ENCODE measurements at regions not wholly inside any gene's neighbourhood (a gene's known extent, or its start where the extent isn't known, plus 50 kb on each side); places are given as distances from the start of the nearest gene placed in this dataset.

DNA sequence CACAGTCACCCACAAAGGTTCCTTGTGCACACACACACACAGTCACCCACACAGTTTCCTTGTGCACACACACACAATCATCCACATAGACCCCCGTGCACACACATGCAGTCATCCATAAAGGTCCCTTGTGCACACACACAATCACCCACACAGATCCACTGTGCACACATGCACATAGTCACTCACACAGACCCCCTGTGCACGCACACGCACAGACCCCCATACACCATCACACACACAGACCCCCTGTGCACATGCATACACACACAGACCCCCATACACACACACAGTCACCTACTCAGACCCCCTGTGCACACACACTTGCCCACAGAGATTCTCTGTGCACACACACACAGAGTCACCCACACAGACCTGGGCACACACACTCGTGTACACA is 107.1 kb downstream of the HSPH1 start:
- Histone ChIP-seq H3K36me3 (ENCODE audit: control insufficient read depth in 4 of 4, insufficient read depth in 4 of 4, low read length in 3 of 4) (no peaks in the 10 kb centered on the region), H3K27ac (ENCODE audit: insufficient read depth in 1 of 2, low read depth in 1 of 2, low read length in 2 of 2, poor library complexity in 1 of 2, severe bottlenecking in 2 of 2) (no peak overlapping the region), H3K4me3 (ENCODE audit: control insufficient read depth in 1 of 7, extremely low read depth in 1 of 7, insufficient read depth in 4 of 7, low read depth in 2 of 7, low read length in 6 of 7) (no peak overlapping the region), H3K4me1 (ENCODE audit: control extremely low read depth in 1 of 4, control insufficient read depth in 4 of 4, insufficient read depth in 4 of 4, low read length in 3 of 4) (no peaks in the 10 kb centered on the region), H3K9me3 (ENCODE audit: control extremely low read depth in 1 of 5, control insufficient read depth in 4 of 5, insufficient read depth in 2 of 5, low read depth in 1 of 5, low read length in 4 of 5) (no peaks in the 10 kb centered on the region), H3K27me3 (replicated peaks in 2 of 5; ENCODE audit: control insufficient read depth in 4 of 5, insufficient read depth in 5 of 5, low read length in 4 of 5) (peaks cover 0 to 55% (median 21%) of the 10 kb centered on the region in 5 experiments)
- POLR2A ChIA-PET = no interaction called here
- DNase-seq = no peak
- 100% methylated on average over 2 of the region's 4 CpGs for whole genome bisulfite sequencing (ENCODE audit: insufficient coverage)
- CTCF ChIA-PET = no interaction called here

DNA sequence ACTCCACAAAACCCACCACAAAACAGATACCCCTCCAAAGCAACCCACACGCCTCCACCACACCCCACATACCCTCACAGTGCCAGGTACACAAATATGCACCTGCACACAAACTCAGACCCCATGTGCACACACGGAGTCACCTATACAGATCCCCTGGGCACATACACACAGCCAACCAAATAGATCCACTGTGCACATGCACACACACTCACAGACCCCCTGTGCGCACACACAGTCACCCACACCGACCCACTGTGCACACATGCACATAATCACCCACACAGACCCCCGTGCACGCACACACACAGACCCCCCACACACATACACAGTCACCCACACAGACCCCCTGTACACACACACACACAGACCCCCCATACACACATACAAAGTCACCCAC is 107.8 kb downstream of the HSPH1 start:
- WGBS (ENCODE audit: insufficient coverage) = 79% methylated on average over 2 of the region's 6 CpGs
- ChIA-PET POLR2A (no interaction called here), CTCF (no interaction called here)
- H3K27me3 ChIP-seq (replicated peaks in 2 of 5; ENCODE audit: control insufficient read depth in 4 of 5, insufficient read depth in 5 of 5, low read length in 4 of 5) = peaks cover 0 to 58% (median 24%) of the 10 kb centered on the region in 5 experiments
- DNase-seq = no peak
- H3K4me3 ChIP-seq (ENCODE audit: control insufficient read depth in 1 of 7, extremely low read depth in 1 of 7, insufficient read depth in 4 of 7, low read depth in 2 of 7, low read length in 6 of 7) = no peak overlapping the region
- no peak overlapping the region for H3K27ac ChIP-seq (ENCODE audit: insufficient read depth in 1 of 2, low read depth in 1 of 2, low read length in 2 of 2, poor library complexity in 1 of 2, severe bottlenecking in 2 of 2)
- H3K4me1 ChIP-seq (ENCODE audit: control extremely low read depth in 1 of 4, control insufficient read depth in 4 of 4, insufficient read depth in 4 of 4, low read length in 3 of 4) = no peaks in the 10 kb centered on the region
- no peaks in the 10 kb centered on the region for H3K36me3 ChIP-seq (ENCODE audit: control insufficient read depth in 4 of 4, insufficient read depth in 4 of 4, low read length in 3 of 4)
- no peaks in the 10 kb centered on the region for H3K9me3 ChIP-seq (ENCODE audit: control extremely low read depth in 1 of 5, control insufficient read depth in 4 of 5, insufficient read depth in 2 of 5, low read depth in 1 of 5, low read length in 4 of 5)

DNA sequence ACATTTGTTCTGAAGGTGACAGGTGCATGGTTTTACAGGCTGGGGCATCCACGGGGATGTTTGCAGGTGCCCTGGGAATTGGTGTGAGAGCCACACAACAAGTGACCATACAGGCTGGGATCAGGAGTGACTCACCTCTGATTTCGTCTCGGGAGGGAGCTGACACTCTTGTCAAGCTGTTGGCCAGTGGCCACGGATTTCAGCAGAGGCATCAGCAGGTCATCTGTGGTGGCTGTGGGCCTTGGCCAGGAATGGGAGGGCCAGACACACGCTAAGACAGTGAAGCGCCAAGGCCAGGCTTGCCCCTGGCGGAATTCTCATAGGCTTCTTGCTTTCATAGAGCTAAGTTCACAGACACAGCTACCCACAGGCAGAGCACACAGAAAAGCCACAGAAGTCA is 108.6 kb downstream of the HSPH1 start:
- H3K9me3 ChIP-seq (ENCODE audit: control extremely low read depth in 1 of 5, control insufficient read depth in 4 of 5, insufficient read depth in 2 of 5, low read depth in 1 of 5, low read length in 4 of 5) = no peaks in the 10 kb centered on the region
- no peaks in the 10 kb centered on the region for H3K4me1 ChIP-seq (ENCODE audit: control extremely low read depth in 1 of 4, control insufficient read depth in 4 of 4, insufficient read depth in 4 of 4, low read length in 3 of 4)
- no peak overlapping the region for H3K4me3 ChIP-seq (ENCODE audit: control insufficient read depth in 1 of 7, extremely low read depth in 1 of 7, insufficient read depth in 4 of 7, low read depth in 2 of 7, low read length in 6 of 7)
- no peaks in the 10 kb centered on the region for H3K36me3 ChIP-seq (ENCODE audit: control insufficient read depth in 4 of 4, insufficient read depth in 4 of 4, low read length in 3 of 4)
- 85% methylated on average over 7 of the region's 7 CpGs for WGBS (ENCODE audit: insufficient coverage)
- no peak overlapping the region for H3K27ac ChIP-seq (ENCODE audit: insufficient read depth in 1 of 2, low read depth in 1 of 2, low read length in 2 of 2, poor library complexity in 1 of 2, severe bottlenecking in 2 of 2)
- POLR2A ChIA-PET = no interaction called here
- CTCF ChIA-PET = interaction anchor here (1.7 kb wide), 1 partner anchor 13 kb away, joined by 5 read pairs; no protein-coding TSS in a partner anchor
- peaks cover 2 to 65% (median 24%) of the 10 kb centered on the region in 5 experiments for H3K27me3 ChIP-seq (replicated peaks in 2 of 5; ENCODE audit: control insufficient read depth in 4 of 5, insufficient read depth in 5 of 5, low read length in 4 of 5)
- DNase-seq = no peak

DNA sequence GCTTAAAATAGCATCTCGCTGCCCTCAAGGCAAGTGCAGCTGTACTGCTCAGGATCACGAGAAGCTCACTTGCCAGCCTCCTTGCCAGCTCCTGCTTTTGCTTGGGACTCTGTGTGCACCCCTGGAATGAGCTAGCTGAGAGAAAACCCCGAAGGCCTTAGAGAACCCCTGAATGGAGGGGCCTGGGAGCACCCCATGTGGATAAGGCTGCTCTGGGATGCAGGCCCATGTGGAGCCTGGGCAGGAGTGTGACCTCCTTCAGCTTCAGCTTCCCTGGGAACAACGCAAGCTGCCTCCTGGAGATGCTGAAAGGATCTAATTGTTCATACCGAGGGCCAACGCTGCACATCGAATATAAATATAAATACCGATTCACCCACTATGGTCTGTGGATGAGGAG is 109.2 kb downstream of the HSPH1 start:
- POLR2A ChIA-PET = no interaction called here
- WGBS (ENCODE audit: insufficient coverage) = 91% methylated on average over 4 of the region's 8 CpGs
- no peaks in the 10 kb centered on the region for H3K9me3 ChIP-seq (ENCODE audit: control extremely low read depth in 1 of 5, control insufficient read depth in 4 of 5, insufficient read depth in 2 of 5, low read depth in 1 of 5, low read length in 4 of 5)
- CTCF ChIA-PET = interaction anchor here (1.7 kb wide), 1 partner anchor 12 kb away, joined by 5 read pairs; no protein-coding TSS in a partner anchor
- H3K36me3 ChIP-seq (ENCODE audit: control insufficient read depth in 4 of 4, insufficient read depth in 4 of 4, low read length in 3 of 4) = no peaks in the 10 kb centered on the region
- no peak overlapping the region for H3K4me3 ChIP-seq (ENCODE audit: control insufficient read depth in 1 of 7, extremely low read depth in 1 of 7, insufficient read depth in 4 of 7, low read depth in 2 of 7, low read length in 6 of 7)
- no peak for DNase-seq
- H3K27me3 ChIP-seq (replicated peaks in 2 of 5; ENCODE audit: control insufficient read depth in 4 of 5, insufficient read depth in 5 of 5, low read length in 4 of 5) = peaks cover 7 to 71% (median 24%) of the 10 kb centered on the region in 5 experiments
- no peaks in the 10 kb centered on the region for H3K4me1 ChIP-seq (ENCODE audit: control extremely low read depth in 1 of 4, control insufficient read depth in 4 of 4, insufficient read depth in 4 of 4, low read length in 3 of 4)
- H3K27ac ChIP-seq (ENCODE audit: insufficient read depth in 1 of 2, low read depth in 1 of 2, low read length in 2 of 2, poor library complexity in 1 of 2, severe bottlenecking in 2 of 2) = no peak overlapping the region

DNA sequence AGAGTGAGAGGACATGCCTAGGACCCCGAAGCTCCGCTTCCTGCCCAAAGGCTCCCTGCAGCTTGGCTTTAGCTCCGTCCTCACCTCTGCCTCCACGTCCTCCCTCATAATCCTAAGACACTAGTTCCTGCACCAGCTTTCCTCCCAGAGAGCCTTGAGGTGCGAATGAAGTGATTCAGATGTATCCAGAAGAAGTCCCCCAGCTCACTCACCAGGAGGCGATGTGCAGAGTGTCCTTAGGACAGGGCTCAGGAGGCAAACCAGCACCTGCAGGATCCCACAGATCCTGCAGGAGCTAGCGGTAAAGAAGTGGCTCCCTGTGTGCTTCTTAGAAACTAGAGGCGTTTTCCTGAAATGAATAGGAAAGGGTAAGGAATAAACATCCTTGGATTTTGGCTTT is 109.7 kb downstream of the HSPH1 start:
- POLR2A ChIA-PET = interaction anchor here (0.5 kb wide), 1 partner anchor 677 kb away, joined by 3 read pairs; no protein-coding TSS in a partner anchor
- Histone ChIP-seq H3K9me3 (ENCODE audit: control extremely low read depth in 1 of 5, control insufficient read depth in 4 of 5, insufficient read depth in 2 of 5, low read depth in 1 of 5, low read length in 4 of 5) (no peaks in the 10 kb centered on the region), H3K27ac (ENCODE audit: insufficient read depth in 1 of 2, low read depth in 1 of 2, low read length in 2 of 2, poor library complexity in 1 of 2, severe bottlenecking in 2 of 2) (no peak overlapping the region), H3K36me3 (ENCODE audit: control insufficient read depth in 4 of 4, insufficient read depth in 4 of 4, low read length in 3 of 4) (no peaks in the 10 kb centered on the region), H3K4me1 (ENCODE audit: control extremely low read depth in 1 of 4, control insufficient read depth in 4 of 4, insufficient read depth in 4 of 4, low read length in 3 of 4) (no peaks in the 10 kb centered on the region), H3K27me3 (replicated peaks in 2 of 5; ENCODE audit: control insufficient read depth in 4 of 5, insufficient read depth in 5 of 5, low read length in 4 of 5) (peaks cover 7 to 75% (median 24%) of the 10 kb centered on the region in 5 experiments), H3K4me3 (ENCODE audit: control insufficient read depth in 1 of 7, extremely low read depth in 1 of 7, insufficient read depth in 4 of 7, low read depth in 2 of 7, low read length in 6 of 7) (no peak overlapping the region)
- WGBS (ENCODE audit: insufficient coverage) = 87% methylated on average over 5 of the region's 8 CpGs
- DNase-seq = no peak
- CTCF ChIA-PET = interaction anchor here (1.7 kb wide), 1 partner anchor 12 kb away, joined by 5 read pairs; no protein-coding TSS in a partner anchor

DNA sequence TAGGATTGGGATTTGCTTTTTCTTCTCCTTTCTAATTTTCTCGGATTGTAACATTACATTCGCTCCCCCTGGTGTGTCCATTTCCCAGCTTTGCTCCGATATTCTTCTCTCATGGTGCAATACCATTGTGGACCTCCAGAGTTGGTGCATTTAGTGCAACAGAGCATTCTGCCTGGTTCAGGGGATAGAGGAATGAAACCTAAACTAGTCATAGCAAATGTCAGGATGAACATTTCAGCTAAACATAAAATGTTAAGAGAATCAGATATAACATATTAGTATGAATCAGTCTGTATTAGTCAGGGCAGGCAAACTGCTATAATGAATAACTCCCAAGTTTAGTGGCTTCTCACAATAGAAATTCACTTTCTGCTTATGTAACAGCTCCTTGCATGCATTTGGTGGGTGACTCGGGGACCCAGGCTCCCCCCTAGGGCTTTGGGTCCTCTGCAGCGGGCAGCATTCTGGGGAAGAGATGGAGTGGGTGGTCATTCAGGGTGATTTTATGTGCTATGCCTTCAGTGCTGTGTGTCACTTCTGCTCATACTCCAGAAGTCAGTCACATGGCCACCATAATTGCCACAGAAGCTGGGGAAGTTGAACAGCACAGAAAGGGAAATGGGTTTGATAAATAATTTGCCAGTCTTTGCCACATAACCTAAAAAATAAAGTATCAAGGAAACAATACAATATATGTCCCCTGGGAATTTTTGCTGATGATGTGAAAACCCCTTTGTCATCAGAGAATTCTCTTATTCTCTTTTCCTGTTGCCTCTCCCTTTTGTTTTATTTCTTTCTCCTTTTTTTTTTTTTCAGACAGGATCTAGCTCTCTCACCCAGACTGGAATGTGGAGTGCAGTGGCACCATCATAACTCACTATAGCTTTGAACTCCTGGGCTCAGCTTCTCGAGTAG is 111.0 kb downstream of the HSPH1 start:
- POLR2A ChIA-PET = interaction anchor here (0.7 kb wide), 1 partner anchor 487 kb away, joined by 4 read pairs; no protein-coding TSS in a partner anchor

DNA sequence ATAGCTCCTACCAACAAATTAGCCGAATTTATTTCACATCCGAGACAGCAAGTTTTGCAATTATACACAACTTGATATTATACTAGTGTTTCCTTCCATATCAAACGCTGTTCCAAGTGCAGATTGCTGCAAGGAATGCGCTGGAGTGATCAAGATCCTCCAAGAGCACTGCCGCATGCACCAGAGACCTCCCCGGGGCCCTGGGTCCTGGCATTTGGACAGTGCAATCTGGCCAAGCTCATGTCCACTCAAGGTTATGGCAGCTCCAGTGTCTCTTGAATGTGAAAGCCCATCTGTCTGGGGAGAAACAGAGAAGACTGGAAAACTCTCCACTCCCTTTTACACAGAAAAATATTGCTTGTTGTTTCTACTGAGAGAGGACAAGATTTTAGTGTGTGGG is 111.9 kb downstream of the HSPH1 start:
- no peak overlapping the region for H3K4me3 ChIP-seq (ENCODE audit: control insufficient read depth in 1 of 7, extremely low read depth in 1 of 7, insufficient read depth in 4 of 7, low read depth in 2 of 7, low read length in 6 of 7)
- peaks cover 7 to 66% (median 22%) of the 10 kb centered on the region in 5 experiments for H3K27me3 ChIP-seq (replicated peaks in 2 of 5; ENCODE audit: control insufficient read depth in 4 of 5, insufficient read depth in 5 of 5, low read length in 4 of 5)
- H3K9me3 ChIP-seq (ENCODE audit: control extremely low read depth in 1 of 5, control insufficient read depth in 4 of 5, insufficient read depth in 2 of 5, low read depth in 1 of 5, low read length in 4 of 5) = no peaks in the 10 kb centered on the region
- no peak overlapping the region for H3K27ac ChIP-seq (ENCODE audit: insufficient read depth in 1 of 2, low read depth in 1 of 2, low read length in 2 of 2, poor library complexity in 1 of 2, severe bottlenecking in 2 of 2)
- WGBS (ENCODE audit: insufficient coverage) = 90% methylated on average over 6 of the region's 6 CpGs
- no peaks in the 10 kb centered on the region for H3K36me3 ChIP-seq (ENCODE audit: control insufficient read depth in 4 of 4, insufficient read depth in 4 of 4, low read length in 3 of 4)
- POLR2A ChIA-PET = no interaction called here
- CTCF ChIA-PET = interaction anchor here (3.7 kb wide), 1 partner anchor 12 kb away, joined by 13 read pairs; no protein-coding TSS in a partner anchor
- H3K4me1 ChIP-seq (ENCODE audit: control extremely low read depth in 1 of 4, control insufficient read depth in 4 of 4, insufficient read depth in 4 of 4, low read length in 3 of 4) = peaks cover 0 to 17% (median 15%) of the 10 kb centered on the region in 4 experiments
- DNase-seq = no peak

More for the DNA sequence above, 111.0 kb downstream of the HSPH1 start:
- no CpG with 5 or more reads among the region's 6 CpGs for WGBS (ENCODE audit: insufficient coverage)
- H3K4me3 ChIP-seq (ENCODE audit: control insufficient read depth in 1 of 7, extremely low read depth in 1 of 7, insufficient read depth in 4 of 7, low read depth in 2 of 7, low read length in 6 of 7) = no peak overlapping the region
- H3K27me3 ChIP-seq (replicated peaks in 2 of 5; ENCODE audit: control insufficient read depth in 4 of 5, insufficient read depth in 5 of 5, low read length in 4 of 5) = peaks cover 7 to 71% (median 22%) of the 10 kb centered on the region in 5 experiments
- no peaks in the 10 kb centered on the region for H3K36me3 ChIP-seq (ENCODE audit: control insufficient read depth in 4 of 4, insufficient read depth in 4 of 4, low read length in 3 of 4)
- H3K4me1 ChIP-seq (ENCODE audit: control extremely low read depth in 1 of 4, control insufficient read depth in 4 of 4, insufficient read depth in 4 of 4, low read length in 3 of 4) = peaks cover 0 to 11% (median 7%) of the 10 kb centered on the region in 4 experiments
- peak in 1 of 3 donors; percentile 28 for DNase-seq
- no peaks in the 10 kb centered on the region for H3K9me3 ChIP-seq (ENCODE audit: control extremely low read depth in 1 of 5, control insufficient read depth in 4 of 5, insufficient read depth in 2 of 5, low read depth in 1 of 5, low read length in 4 of 5)
- CTCF ChIA-PET = interaction anchor here (3.7 kb wide), 1 partner anchor 13 kb away, joined by 13 read pairs; no protein-coding TSS in a partner anchor
- H3K27ac ChIP-seq (ENCODE audit: insufficient read depth in 1 of 2, low read depth in 1 of 2, low read length in 2 of 2, poor library complexity in 1 of 2, severe bottlenecking in 2 of 2) = no peak overlapping the region
